HG03196 (cell line): ENCODE measurements at regions not wholly inside any gene's neighbourhood (a gene's known extent, or its start where the extent isn't known, plus 50 kb on each side); places are given as distances from the start of the nearest gene placed in this dataset.
"Not testable (repeated sequence)": the region's sequence is repeated elsewhere in the genome, so short reads cannot be mapped to it uniquely, and the experiment has no call there.

Experiments
- ATAC-seq: cut with Tn5 transposase; IDR thresholded peaks from one replicate; pipeline ENCODE4 v1.9.1; 2021; ENCODE audit not compliant: unreplicated experiment

DNA sequence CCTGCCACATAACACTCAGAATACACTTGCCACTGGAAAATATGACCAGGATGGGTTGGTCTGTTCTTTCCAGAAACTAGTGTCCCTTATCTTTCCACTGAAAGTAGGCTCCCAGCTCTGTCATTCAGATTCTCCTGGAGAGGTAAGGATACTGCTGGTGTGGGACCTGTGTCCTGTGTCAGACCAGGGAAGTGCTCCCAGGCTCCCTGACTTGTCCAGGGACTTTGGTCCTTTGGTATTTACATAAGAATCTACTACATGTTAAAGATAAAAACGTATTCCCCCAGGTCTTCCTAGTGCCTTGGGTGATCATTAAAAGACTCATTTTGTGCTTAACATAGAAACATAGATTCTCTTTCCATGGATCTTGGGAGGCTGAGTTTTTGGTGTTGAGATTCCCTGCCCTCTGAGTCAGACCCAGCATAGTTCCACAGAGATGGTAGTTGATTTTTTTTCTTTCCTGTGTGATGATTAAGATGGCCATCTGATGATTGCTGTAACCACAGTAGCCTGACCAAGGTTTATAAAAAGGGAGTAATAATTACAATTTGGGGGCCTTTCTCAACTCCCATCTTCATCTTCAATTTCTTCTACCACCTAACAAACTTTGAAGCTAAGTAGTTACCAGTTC, 159.8 kb upstream of the JADE1 start:
- ATAC-seq = no peak

- no peak for ATAC-seq
Observed at GRCh38 chr4:128649161-128649560, 160.3 kb upstream of the JADE1 start.

- no peak for ATAC-seq
Observed at GRCh38 chr4:128648021-128648420, 161.5 kb upstream of the JADE1 start.

- ATAC-seq = not testable (repeated sequence)
Observed at GRCh38 chr4:128646893-128647292, 162.6 kb upstream of the JADE1 start.

- ATAC-seq = not testable (repeated sequence)
Observed at GRCh38 chr4:128644693-128645654, 164.5 kb upstream of the JADE1 start.

- ATAC-seq = not testable (repeated sequence)
Observed at GRCh38 chr4:128644107-128644506, 165.4 kb upstream of the JADE1 start.

DNA sequence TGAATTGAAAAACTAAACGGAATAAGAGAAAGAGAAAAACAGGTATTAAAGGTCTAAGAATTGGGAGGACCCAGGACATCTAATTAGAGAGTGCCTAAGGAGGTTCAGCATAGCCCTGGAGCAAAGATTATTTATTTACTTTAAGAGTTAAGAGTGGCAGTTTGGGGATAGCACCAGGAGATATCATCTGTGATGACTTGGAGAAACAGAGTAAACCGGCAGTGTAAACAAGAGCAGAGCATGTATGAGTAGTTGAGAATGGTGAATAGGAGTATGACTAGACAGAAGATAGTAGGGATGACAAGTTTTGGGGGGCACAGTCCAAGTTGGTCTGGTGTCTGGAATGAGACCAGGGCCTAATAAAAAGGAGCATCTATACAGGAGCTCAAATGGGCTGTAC, 167.9 kb upstream of the JADE1 start:
- ATAC-seq = not testable (repeated sequence)

DNA sequence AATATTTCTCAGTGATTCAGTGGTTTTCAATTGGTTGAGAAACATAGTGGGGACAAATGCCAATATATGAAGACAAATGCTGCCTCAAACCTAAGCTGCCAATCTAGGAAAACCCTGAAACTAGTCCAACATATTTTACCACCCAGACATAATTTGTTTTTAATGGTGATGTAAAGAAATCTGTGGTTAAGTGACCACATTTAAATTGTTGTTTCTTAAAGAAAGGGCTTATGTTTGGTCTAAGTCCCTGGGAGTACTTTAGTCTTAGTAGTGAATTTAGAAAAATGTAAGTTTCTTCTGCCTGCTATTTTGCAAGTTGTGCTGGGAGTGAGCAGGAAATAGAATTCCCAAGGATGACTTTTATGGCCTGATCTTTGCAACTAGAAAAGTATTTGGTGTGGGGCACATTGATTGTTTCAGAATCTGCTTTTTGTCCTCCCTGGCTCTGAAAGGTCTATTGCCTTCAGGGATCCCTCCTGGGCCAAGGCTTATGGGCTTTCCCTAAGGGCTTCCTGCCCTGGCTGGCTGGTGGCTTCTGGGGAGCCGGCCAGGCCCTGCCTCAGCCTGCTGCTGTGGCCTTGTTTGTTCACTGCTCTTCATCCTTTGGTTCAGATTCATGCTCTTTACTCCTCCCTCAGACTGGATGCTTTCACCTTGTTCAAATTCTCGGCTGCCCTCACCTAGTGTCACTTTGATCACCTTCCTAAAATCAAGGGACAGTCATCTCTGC, 169.8 kb upstream of the JADE1 start:
- no peak for ATAC-seq

DNA sequence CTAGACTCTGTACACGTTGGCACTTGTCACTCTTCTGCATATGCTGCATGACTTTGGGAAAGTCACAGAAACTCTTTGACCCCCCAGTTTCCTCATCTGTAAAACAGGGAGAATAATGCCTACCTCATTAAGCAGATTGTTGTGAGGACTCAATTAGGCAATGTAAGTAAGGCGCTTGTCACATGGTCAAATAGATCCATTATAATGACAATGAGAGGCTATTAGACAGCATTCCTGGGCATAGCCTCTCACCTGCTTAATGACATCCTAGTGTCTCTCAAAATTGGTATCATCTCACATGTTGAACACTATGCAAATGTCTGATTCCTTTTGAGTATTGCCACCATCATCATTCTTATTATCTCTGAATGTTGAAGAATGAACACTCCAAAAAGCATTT, 172.6 kb upstream of the JADE1 start:
- no peak for ATAC-seq

- no peak for ATAC-seq
Observed at GRCh38 chr4:128635955-128636560, 173.4 kb upstream of the JADE1 start.

- ATAC-seq = no peak
Observed at GRCh38 chr4:128635141-128635954, 174.2 kb upstream of the JADE1 start.

- ATAC-seq = no peak
Observed at GRCh38 chr4:128633067-128633466, 176.4 kb upstream of the JADE1 start.

GRCh38 chr4:128630871-128631270, 178.6 kb upstream of the JADE1 start:
- no peak for ATAC-seq

GRCh38 chr4:128623508-128624215, 185.8 kb upstream of the JADE1 start:
- no peak for ATAC-seq

GRCh38 chr4:128620279-128620965, 189.1 kb upstream of the JADE1 start:
- ATAC-seq = not testable (repeated sequence)

DNA sequence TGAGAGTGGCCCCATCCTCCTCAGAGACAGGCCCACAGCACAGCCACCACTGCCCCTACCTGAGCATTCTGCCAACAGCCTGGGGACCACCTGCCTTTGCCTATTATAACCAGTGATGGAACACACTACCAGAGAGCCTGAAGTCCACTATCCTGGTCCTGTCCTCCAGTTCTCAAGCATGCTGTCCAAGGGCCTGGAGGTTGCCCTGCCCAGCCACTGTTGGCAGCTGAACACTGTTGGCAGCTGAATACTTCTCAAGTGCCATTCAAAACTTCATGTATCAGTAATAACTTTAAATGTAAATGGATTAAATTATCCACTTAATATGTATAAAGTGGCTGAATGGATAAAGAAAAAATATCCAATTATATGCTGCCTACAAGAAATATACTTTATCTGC, 194.3 kb upstream of the JADE1 start:
- ATAC-seq = no peak

GRCh38 chr4:128608006-128608405, 201.5 kb upstream of the JADE1 start:
- no peak for ATAC-seq

GRCh38 chr4:128606173-128606572, 203.3 kb upstream of the JADE1 start:
- no peak for ATAC-seq

GRCh38 chr4:128604840-128605239, 204.7 kb upstream of the JADE1 start:
- ATAC-seq = no peak
